ENCODE measurements at regions not wholly inside any gene's neighbourhood (a gene's known extent, or its start where the extent isn't known, plus 50 kb on each side); places are given as distances from the start of the nearest gene placed in this dataset.

DNA sequence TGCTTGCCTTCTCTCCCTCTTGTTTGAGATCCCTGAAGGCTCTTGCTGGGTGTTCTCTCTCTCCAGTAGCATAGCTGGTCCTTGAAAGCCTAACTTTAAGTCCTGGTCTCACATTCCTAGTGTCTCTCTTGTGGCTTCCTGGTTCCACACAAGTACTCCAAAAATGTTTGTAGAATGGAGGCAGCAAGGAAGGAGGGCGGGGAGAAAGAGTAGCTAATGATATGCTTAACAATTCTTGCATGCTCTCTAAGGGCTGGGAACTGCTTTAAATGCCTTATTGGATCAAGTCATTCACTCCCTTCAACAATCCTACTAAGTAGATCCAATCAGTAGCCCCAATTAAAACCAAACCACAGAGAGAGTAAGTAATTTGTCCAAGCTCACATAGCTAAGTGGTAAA lies 357.3 kb downstream of the KLF5 start:
- TF ChIP-seq, protein P1, sequence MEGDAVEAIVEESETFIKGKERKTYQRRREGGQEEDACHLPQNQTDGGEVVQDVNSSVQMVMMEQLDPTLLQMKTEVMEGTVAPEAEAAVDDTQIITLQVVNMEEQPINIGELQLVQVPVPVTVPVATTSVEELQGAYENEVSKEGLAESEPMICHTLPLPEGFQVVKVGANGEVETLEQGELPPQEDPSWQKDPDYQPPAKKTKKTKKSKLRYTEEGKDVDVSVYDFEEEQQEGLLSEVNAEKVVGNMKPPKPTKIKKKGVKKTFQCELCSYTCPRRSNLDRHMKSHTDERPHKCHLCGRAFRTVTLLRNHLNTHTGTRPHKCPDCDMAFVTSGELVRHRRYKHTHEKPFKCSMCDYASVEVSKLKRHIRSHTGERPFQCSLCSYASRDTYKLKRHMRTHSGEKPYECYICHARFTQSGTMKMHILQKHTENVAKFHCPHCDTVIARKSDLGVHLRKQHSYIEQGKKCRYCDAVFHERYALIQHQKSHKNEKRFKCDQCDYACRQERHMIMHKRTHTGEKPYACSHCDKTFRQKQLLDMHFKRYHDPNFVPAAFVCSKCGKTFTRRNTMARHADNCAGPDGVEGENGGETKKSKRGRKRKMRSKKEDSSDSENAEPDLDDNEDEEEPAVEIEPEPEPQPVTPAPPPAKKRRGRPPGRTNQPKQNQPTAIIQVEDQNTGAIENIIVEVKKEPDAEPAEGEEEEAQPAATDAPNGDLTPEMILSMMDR (IDR thresholded peaks at IDR 0.05) = no peak
- no peak for TF ChIP-seq POLR2A (IDR thresholded peaks at IDR 0.05)
- no peak for TF ChIP-seq EP300 (IDR thresholded peaks at IDR 0.05)
